ENCODE measurements at regions not wholly inside any gene's neighbourhood (a gene's known extent, or its start where the extent isn't known, plus 50 kb on each side); places are given as distances from the start of the nearest gene placed in this dataset.

- Histone ChIP-seq H3F3A (replicated peaks; ENCODE audit: low read depth) (no peaks in the 10 kb centered on the region), H4K20me1 (replicated peaks; ENCODE audit: insufficient read depth) (no peaks in the 10 kb centered on the region), H3K4me2 (no peak overlapping the region), H3K36me3 (ENCODE audit: insufficient read depth) (no peaks in the 10 kb centered on the region), H3K9me2 (ENCODE audit: insufficient read depth) (no peaks in the 10 kb centered on the region), H3K27ac (ENCODE audit: low read depth) (no peak overlapping the region), H3K79me2 (replicated peaks; ENCODE audit: insufficient read depth) (no peaks in the 10 kb centered on the region), H3K4me1 (ENCODE audit: insufficient read depth) (no peaks in the 10 kb centered on the region), H3K27me3 (ENCODE audit: insufficient read depth) (no peaks in the 10 kb centered on the region), H3K4me3 (no peak overlapping the region), H2AFZ (no peak overlapping the region)
- DNase-seq (ENCODE audit: low spot score) (no peak), ATAC-seq (no peak)
- H3K36me3 Mint-ChIP-seq (ENCODE audit: low read depth), result no peaks in the 10 kb centered on the region
- H3K27ac Mint-ChIP-seq, result no peak overlapping the region
- no peaks in the 10 kb centered on the region for H3K4me1 Mint-ChIP-seq
- peaks cover 4% of the 10 kb centered on the region; the same call in 1 of the 3 replicates for H3K9me3 Mint-ChIP-seq
- no peak overlapping the region for H3K4me3 Mint-ChIP-seq
- TF ChIP-seq POLR2AphosphoS5 (IDR thresholded peaks at IDR 0.05; ENCODE audit: low read depth) (no peak), NANOG (IDR thresholded peaks at IDR 0.05; ENCODE audit: borderline replicate concordance) (no peak), ZNF331 (CRISPR knock-in tag; IDR thresholded peaks at IDR 0.05; ENCODE audit: low read depth) (no peak)
- H3K27me3 Mint-ChIP-seq (ENCODE audit: insufficient read depth, low read depth, poor library complexity), result no peaks in the 10 kb centered on the region
Measured at GRCh38 chr14:88075269-88075981, 70.5 kb downstream of the GPR65 start.

- Mint-ChIP-seq H3K36me3 (ENCODE audit: low read depth) (no peaks in the 10 kb centered on the region), H3K27ac (no peak overlapping the region), H3K27me3 (ENCODE audit: insufficient read depth, low read depth, poor library complexity) (no peaks in the 10 kb centered on the region), H3K4me3 (no peak overlapping the region), H3K9me3 (no peaks in the 10 kb centered on the region), H3K4me1 (no peaks in the 10 kb centered on the region)
- Histone ChIP-seq H3K4me3 (no peak overlapping the region), H2AFZ (no peak overlapping the region), H3K9me2 (ENCODE audit: insufficient read depth) (peaks cover 4% of the 10 kb centered on the region; the same call in 1 of the 2 replicates), H3K27ac (ENCODE audit: low read depth) (no peak overlapping the region), H3F3A (replicated peaks; ENCODE audit: low read depth) (no peaks in the 10 kb centered on the region), H3K4me1 (ENCODE audit: insufficient read depth) (no peaks in the 10 kb centered on the region), H3K36me3 (ENCODE audit: insufficient read depth) (no peaks in the 10 kb centered on the region), H3K4me2 (no peak overlapping the region), H3K79me2 (replicated peaks; ENCODE audit: insufficient read depth) (no peaks in the 10 kb centered on the region), H4K20me1 (replicated peaks; ENCODE audit: insufficient read depth) (no peaks in the 10 kb centered on the region), H3K27me3 (ENCODE audit: insufficient read depth) (no peaks in the 10 kb centered on the region)
- DNase-seq (ENCODE audit: low spot score) (peak; percentile 19), ATAC-seq (peak; percentile 54)
- TF ChIP-seq CTCF (conservative IDR thresholded peaks at IDR 0.05; ENCODE audit: low read depth in 2 of 2) (peak; percentile 17 to 53; a peak in 2 of 4 replicates), POLR2AphosphoS5 (IDR thresholded peaks at IDR 0.05; ENCODE audit: low read depth) (no peak)
Measured at GRCh38 chr14:88078525-88078924, 73.6 kb downstream of the GPR65 start.

- Histone ChIP-seq H3K4me1 (ENCODE audit: insufficient read depth) (no peaks in the 10 kb centered on the region), H3F3A (replicated peaks; ENCODE audit: low read depth) (no peaks in the 10 kb centered on the region), H4K20me1 (replicated peaks; ENCODE audit: insufficient read depth) (no peaks in the 10 kb centered on the region), H3K27ac (ENCODE audit: low read depth) (no peak overlapping the region), H3K9me2 (ENCODE audit: insufficient read depth) (peaks cover 4% of the 10 kb centered on the region; the same call in 1 of the 2 replicates), H3K27me3 (ENCODE audit: insufficient read depth) (no peaks in the 10 kb centered on the region), H3K79me2 (replicated peaks; ENCODE audit: insufficient read depth) (no peaks in the 10 kb centered on the region), H3K4me3 (no peak overlapping the region), H2AFZ (no peak overlapping the region), H3K4me2 (no peak overlapping the region), H3K36me3 (ENCODE audit: insufficient read depth) (no peaks in the 10 kb centered on the region)
- DNase-seq (ENCODE audit: low spot score) (no peak), ATAC-seq (no peak)
- H3K27me3 Mint-ChIP-seq (ENCODE audit: insufficient read depth, low read depth, poor library complexity), result no peaks in the 10 kb centered on the region
- H3K4me3 Mint-ChIP-seq, result no peak overlapping the region
- no peak overlapping the region for H3K27ac Mint-ChIP-seq
- no peaks in the 10 kb centered on the region for H3K9me3 Mint-ChIP-seq
- no peaks in the 10 kb centered on the region for H3K36me3 Mint-ChIP-seq (ENCODE audit: low read depth)
- no peaks in the 10 kb centered on the region for H3K4me1 Mint-ChIP-seq
- TF ChIP-seq CTCF (conservative IDR thresholded peaks at IDR 0.05; ENCODE audit: low read depth in 2 of 2) (no peak), NANOG (IDR thresholded peaks at IDR 0.05; ENCODE audit: borderline replicate concordance) (no peak), ZNF462 (CRISPR knock-in tag; IDR thresholded peaks at IDR 0.05) (no peak)
Measured at GRCh38 chr14:88079624-88080023, 74.7 kb downstream of the GPR65 start.

Measured in GM23338 (cell line).